ENCODE measurements at regions not wholly inside any gene's neighbourhood (a gene's known extent, or its start where the extent isn't known, plus 50 kb on each side); places are given as distances from the start of the nearest gene placed in this dataset.

DNA sequence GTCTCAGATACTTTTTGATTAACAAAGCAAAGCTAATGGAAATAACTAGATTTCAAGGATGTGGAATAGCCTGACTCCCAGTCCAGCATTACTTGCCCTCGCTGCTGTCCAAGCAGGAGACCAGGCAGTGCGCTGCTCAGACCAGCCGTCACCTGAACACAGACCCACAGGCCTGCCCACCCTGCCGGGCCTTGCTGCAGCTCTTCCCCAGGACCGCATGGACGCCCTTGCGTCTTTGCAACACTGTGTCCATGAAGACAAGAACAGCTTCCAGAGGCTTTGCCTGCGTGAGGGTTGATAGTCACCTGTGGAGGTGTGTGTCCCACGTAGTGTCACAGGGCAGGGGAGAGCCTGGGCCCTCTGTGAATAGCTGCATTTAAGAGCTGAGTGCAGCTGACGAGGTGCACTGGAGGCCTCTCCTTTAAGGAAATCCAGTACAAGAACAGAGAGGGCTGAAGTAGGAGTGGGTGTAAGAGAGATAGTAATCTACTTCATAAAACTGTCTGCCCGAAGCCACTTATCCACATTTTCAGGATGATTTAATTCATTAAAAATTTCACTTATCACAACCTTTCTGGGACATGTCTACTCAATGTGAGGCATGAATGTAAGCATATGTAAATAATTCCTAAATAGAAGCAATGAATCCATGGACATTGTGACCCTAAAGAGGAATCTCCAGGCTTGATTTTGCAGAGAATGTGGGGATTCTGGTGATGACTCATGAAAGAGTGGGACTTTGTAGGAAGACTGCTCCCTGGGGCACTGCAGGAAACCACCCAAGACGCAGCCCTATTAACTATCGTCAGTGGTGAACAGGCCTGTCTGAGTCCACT, 176.2 kb upstream of the RAB4A start:
- intact Hi-C loops (cut with micrococcal nuclease), result no loop called here
- H3K9me3 ChIP-seq (ENCODE audit: control insufficient read depth, insufficient read depth, low read length), result peaks cover 2% of the 10 kb centered on the region
- no peaks in the 10 kb centered on the region for H3K36me3 ChIP-seq (ENCODE audit: control insufficient read depth, insufficient read depth, low read length)
- H3K36me3 Mint-ChIP-seq, result no peaks in the 10 kb centered on the region
- H3K4me1 ChIP-seq (ENCODE audit: control insufficient read depth, insufficient read depth, low read length), result no peaks in the 10 kb centered on the region
- no peaks in the 10 kb centered on the region for H3K4me1 Mint-ChIP-seq
- ATAC-seq (no peak), DNase-seq (no peak)
- WGBS (ENCODE audit: insufficient coverage), result 95% methylated on average over 10 of the region's 13 CpGs
- H3K9me3 Mint-ChIP-seq, result no peaks in the 10 kb centered on the region
- no peak overlapping the region for H3K27ac ChIP-seq (ENCODE audit: low read length)
- H3K4me3 ChIP-seq (ENCODE audit: low read length), result no peak overlapping the region
- H3K27me3 Mint-ChIP-seq (ENCODE audit: low read depth in 2 of 2), result peaks cover 0 to 6% of the 10 kb centered on the region in 2 donors
- no peak overlapping the region for H3K27ac Mint-ChIP-seq
- no peak overlapping the region for H3K4me3 Mint-ChIP-seq
- TF ChIP-seq, protein P1, sequence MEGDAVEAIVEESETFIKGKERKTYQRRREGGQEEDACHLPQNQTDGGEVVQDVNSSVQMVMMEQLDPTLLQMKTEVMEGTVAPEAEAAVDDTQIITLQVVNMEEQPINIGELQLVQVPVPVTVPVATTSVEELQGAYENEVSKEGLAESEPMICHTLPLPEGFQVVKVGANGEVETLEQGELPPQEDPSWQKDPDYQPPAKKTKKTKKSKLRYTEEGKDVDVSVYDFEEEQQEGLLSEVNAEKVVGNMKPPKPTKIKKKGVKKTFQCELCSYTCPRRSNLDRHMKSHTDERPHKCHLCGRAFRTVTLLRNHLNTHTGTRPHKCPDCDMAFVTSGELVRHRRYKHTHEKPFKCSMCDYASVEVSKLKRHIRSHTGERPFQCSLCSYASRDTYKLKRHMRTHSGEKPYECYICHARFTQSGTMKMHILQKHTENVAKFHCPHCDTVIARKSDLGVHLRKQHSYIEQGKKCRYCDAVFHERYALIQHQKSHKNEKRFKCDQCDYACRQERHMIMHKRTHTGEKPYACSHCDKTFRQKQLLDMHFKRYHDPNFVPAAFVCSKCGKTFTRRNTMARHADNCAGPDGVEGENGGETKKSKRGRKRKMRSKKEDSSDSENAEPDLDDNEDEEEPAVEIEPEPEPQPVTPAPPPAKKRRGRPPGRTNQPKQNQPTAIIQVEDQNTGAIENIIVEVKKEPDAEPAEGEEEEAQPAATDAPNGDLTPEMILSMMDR (IDR thresholded peaks at IDR 0.05), result no peak
- no peaks in the 10 kb centered on the region for H3K27me3 ChIP-seq (ENCODE audit: control insufficient read depth, insufficient read depth, low read length)

DNA sequence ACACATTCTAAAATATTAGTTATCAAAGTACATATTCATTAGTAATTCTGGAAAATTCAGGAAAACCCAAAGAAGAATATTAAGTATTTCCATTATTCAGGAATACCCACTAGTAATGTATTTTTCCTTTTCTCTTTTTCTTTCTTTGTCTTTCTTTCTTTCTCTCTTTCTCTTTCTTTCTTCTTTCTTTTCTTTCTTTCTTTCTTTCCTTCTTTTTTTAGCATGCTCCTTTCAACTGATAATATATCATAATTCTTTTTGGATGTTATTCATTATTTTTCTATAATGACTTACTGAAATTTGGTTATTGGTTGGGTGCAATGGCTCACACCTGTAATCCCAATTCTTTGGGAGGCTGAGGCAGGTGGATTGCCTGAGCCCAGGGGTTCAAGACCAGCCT, 175.6 kb upstream of the RAB4A start:
- Mint-ChIP-seq H3K27me3 (ENCODE audit: low read depth in 2 of 2) (peaks cover 0 to 6% of the 10 kb centered on the region in 2 donors), H3K36me3 (no peaks in the 10 kb centered on the region), H3K27ac (no peak overlapping the region), H3K9me3 (no peaks in the 10 kb centered on the region), H3K4me1 (no peaks in the 10 kb centered on the region), H3K4me3 (no peak overlapping the region)
- Histone ChIP-seq H3K36me3 (ENCODE audit: control insufficient read depth, insufficient read depth, low read length) (no peaks in the 10 kb centered on the region), H3K4me1 (ENCODE audit: control insufficient read depth, insufficient read depth, low read length) (no peaks in the 10 kb centered on the region), H3K9me3 (ENCODE audit: control insufficient read depth, insufficient read depth, low read length) (peaks cover 2% of the 10 kb centered on the region), H3K27me3 (ENCODE audit: control insufficient read depth, insufficient read depth, low read length) (no peaks in the 10 kb centered on the region), H3K4me3 (ENCODE audit: low read length) (no peak overlapping the region), H3K27ac (ENCODE audit: low read length) (no peak overlapping the region)
- TF ChIP-seq, protein P1 (IDR thresholded peaks at IDR 0.05), result no peak
- DNase-seq, result no peak
- ATAC-seq, result no peak
- intact Hi-C loops (cut with micrococcal nuclease), result no loop called here

DNA sequence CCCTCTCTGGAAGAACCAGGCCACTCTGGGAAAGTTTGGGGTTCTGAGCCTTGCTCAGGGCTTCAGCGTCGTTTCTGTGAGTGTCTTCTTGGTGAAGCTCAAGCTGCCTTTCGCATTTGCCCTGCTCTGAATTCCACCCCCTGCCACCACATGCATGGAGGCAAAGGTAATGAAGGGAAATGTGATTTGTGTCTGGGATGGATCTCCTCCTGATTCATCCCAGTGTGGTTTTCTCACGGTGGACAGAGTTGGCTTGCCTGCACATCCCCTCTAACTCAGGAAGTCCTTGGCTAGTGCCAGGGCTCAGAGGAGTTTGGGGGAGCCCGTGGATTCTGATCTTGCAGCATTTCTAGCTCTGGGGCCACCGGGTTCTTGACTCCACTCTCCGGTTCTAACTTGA, 173.6 kb upstream of the RAB4A start:
- H3K4me3 ChIP-seq (ENCODE audit: low read length), result no peak overlapping the region
- intact Hi-C loops (cut with micrococcal nuclease), result no loop called here
- H3K27me3 ChIP-seq (ENCODE audit: control insufficient read depth, insufficient read depth, low read length), result no peaks in the 10 kb centered on the region
- H3K4me1 ChIP-seq (ENCODE audit: control insufficient read depth, insufficient read depth, low read length), result no peaks in the 10 kb centered on the region
- ATAC-seq (no peak), DNase-seq (no peak)
- no peak overlapping the region for H3K27ac ChIP-seq (ENCODE audit: low read length)
- H3K9me3 ChIP-seq (ENCODE audit: control insufficient read depth, insufficient read depth, low read length), result peaks cover 2% of the 10 kb centered on the region
- Mint-ChIP-seq H3K9me3 (no peaks in the 10 kb centered on the region), H3K4me3 (no peak overlapping the region), H3K27ac (no peak overlapping the region), H3K4me1 (no peaks in the 10 kb centered on the region), H3K36me3 (no peaks in the 10 kb centered on the region), H3K27me3 (ENCODE audit: low read depth in 2 of 2) (peaks cover 8 to 15% of the 10 kb centered on the region in 2 donors)
- H3K36me3 ChIP-seq (ENCODE audit: control insufficient read depth, insufficient read depth, low read length), result no peaks in the 10 kb centered on the region
- 93% methylated on average over 6 of the region's 7 CpGs for WGBS (ENCODE audit: insufficient coverage)
- TF ChIP-seq, protein P1 (IDR thresholded peaks at IDR 0.05), result no peak

- no peaks in the 10 kb centered on the region for H3K36me3 Mint-ChIP-seq
- H3K4me1 Mint-ChIP-seq, result no peaks in the 10 kb centered on the region
- no peak overlapping the region for H3K4me3 Mint-ChIP-seq
- Histone ChIP-seq H3K4me1 (ENCODE audit: control insufficient read depth, insufficient read depth, low read length) (no peaks in the 10 kb centered on the region), H3K27ac (ENCODE audit: low read length) (no peak overlapping the region), H3K4me3 (ENCODE audit: low read length) (no peak overlapping the region), H3K36me3 (ENCODE audit: control insufficient read depth, insufficient read depth, low read length) (no peaks in the 10 kb centered on the region), H3K27me3 (ENCODE audit: control insufficient read depth, insufficient read depth, low read length) (no peaks in the 10 kb centered on the region), H3K9me3 (ENCODE audit: control insufficient read depth, insufficient read depth, low read length) (peaks cover 2% of the 10 kb centered on the region)
- H3K27ac Mint-ChIP-seq, result no peak overlapping the region
- DNase-seq (no peak), ATAC-seq (no peak)
- H3K9me3 Mint-ChIP-seq, result no peaks in the 10 kb centered on the region
- intact Hi-C loops (cut with micrococcal nuclease), result no loop called here
- TF ChIP-seq, protein P1 (IDR thresholded peaks at IDR 0.05), result no peak
- peaks cover 11 to 25% of the 10 kb centered on the region in 2 donors for H3K27me3 Mint-ChIP-seq (ENCODE audit: low read depth in 2 of 2)
Measured at GRCh38 chr1:229098361-229098760, 172.6 kb upstream of the RAB4A start.
